CD4-positive, CD25-positive, alpha-beta regulatory T cell (primary cell): ENCODE measurements at regions not wholly inside any gene's neighbourhood (a gene's known extent, or its start where the extent isn't known, plus 50 kb on each side); places are given as distances from the start of the nearest gene placed in this dataset.

Source experiments
- ATAC-seq, 2 donors: fragments of 150-1000 bp; cut with Tn5 transposase; one replicate each; pipeline ENCODE4 v1.10.0; 2021; ENCODE audit warnings: low read depth in 2 of 2, moderate number of reproducible peaks in 2 of 2, moderate library complexity in 1 of 2
- DNase-seq, 3 donors: peaks; one replicate each; pipeline versions ENCODE4 v3.0.0 to v3.0.0-alpha.2; 2012 to 2022; ENCODE audit warnings: mixed read lengths in 1 of 3
- H3K27ac ChIP-seq: one replicate; pipeline ENCODE4 v1.7.0; 2013; ENCODE audit warnings: mild to moderate bottlenecking, low read length; ENCODE audit not compliant: insufficient read depth, poor library complexity, severe bottlenecking
- H3K27me3 ChIP-seq: one replicate; pipeline ENCODE4 v1.7.0; 2013; ENCODE audit warnings: low read length; ENCODE audit not compliant: control insufficient read depth, insufficient read depth
- H3K36me3 ChIP-seq: one replicate; pipeline ENCODE4 v1.7.0; 2013; ENCODE audit warnings: mild to moderate bottlenecking, low read length, moderate library complexity; ENCODE audit not compliant: control insufficient read depth, insufficient read depth
- H3K4me1 ChIP-seq: 2 replicates; pipeline ENCODE4 v1.7.0; 2013; ENCODE audit warnings: mild to moderate bottlenecking, low read length; ENCODE audit not compliant: insufficient read depth, control insufficient read depth, poor library complexity, severe bottlenecking
- H3K4me3 ChIP-seq: one replicate; pipeline ENCODE4 v1.7.0; 2013; ENCODE audit warnings: low read depth, mild to moderate bottlenecking, low read length, moderate library complexity
- H3K9me3 ChIP-seq, 2 experiments: 1 replicate in 1 of 2; 2 replicates in 1 of 2; pipeline ENCODE4 v1.7.0; 2013; ENCODE audit warnings: low read length in 2 of 2, mild to moderate bottlenecking in 1 of 2, moderate library complexity in 1 of 2; ENCODE audit not compliant: control insufficient read depth in 2 of 2
- H3K27ac Mint-ChIP-seq, 3 donors: one replicate each; pipeline ENCODE4 v1.8.0; 2020 to 2022; ENCODE audit warnings: mild to moderate bottlenecking in 3 of 3, mixed read lengths in 3 of 3, moderate library complexity in 2 of 3
- H3K27me3 Mint-ChIP-seq: one replicate; pipeline ENCODE4 v1.8.0; 2022; ENCODE audit warnings: mild to moderate bottlenecking, mixed read lengths
- H3K36me3 Mint-ChIP-seq: one replicate; pipeline ENCODE4 v1.8.0; 2020; ENCODE audit warnings: mixed read lengths
- H3K4me1 Mint-ChIP-seq, 4 donors: one replicate each; pipeline ENCODE4 v1.8.0; 2020 to 2022; ENCODE audit warnings: mixed read lengths in 4 of 4, mild to moderate bottlenecking in 1 of 4
- H3K4me3 Mint-ChIP-seq, 4 donors: one replicate each; pipeline ENCODE4 v1.8.0; 2020 to 2022; ENCODE audit warnings: mild to moderate bottlenecking in 4 of 4, mixed read lengths in 4 of 4, moderate library complexity in 3 of 4
- H3K9me3 Mint-ChIP-seq, 7 donors: one replicate each; pipeline ENCODE4 v1.8.0; 2020 to 2022; ENCODE audit warnings: mixed read lengths in 7 of 7, mild to moderate bottlenecking in 3 of 7, moderate library complexity in 2 of 7

GRCh38 chr18:50454387-50454988, 79.6 kb downstream of the SKA1 start:
- H3K27ac ChIP-seq: no peak overlapping the region
- peaks cover 0 to 2% (median 0%) of the 10 kb centered on the region in 4 donors for H3K4me1 Mint-ChIP-seq
- no peaks in the 10 kb centered on the region for H3K36me3 ChIP-seq
- no peak overlapping the region for H3K4me3 Mint-ChIP-seq
- H3K4me1 ChIP-seq: no peaks in the 10 kb centered on the region
- H3K27me3 ChIP-seq: no peaks in the 10 kb centered on the region
- H3K27me3 Mint-ChIP-seq: peaks cover 5% of the 10 kb centered on the region
- no peaks in the 10 kb centered on the region for H3K9me3 ChIP-seq
- no peaks in the 10 kb centered on the region for H3K36me3 Mint-ChIP-seq
- H3K4me3 ChIP-seq: no peak overlapping the region
- ATAC-seq (no peak), DNase-seq (no peak)
- no peak overlapping the region for H3K27ac Mint-ChIP-seq
- H3K9me3 Mint-ChIP-seq: peaks cover 0 to 2% (median 0%) of the 10 kb centered on the region in 7 donors

GRCh38 chr18:50456285-50456684, 81.4 kb downstream of the SKA1 start:
- H3K9me3 Mint-ChIP-seq: peaks cover 0 to 2% (median 0%) of the 10 kb centered on the region in 7 donors
- peaks cover 5% of the 10 kb centered on the region for H3K27me3 Mint-ChIP-seq
- H3K27ac ChIP-seq: no peak overlapping the region
- no peaks in the 10 kb centered on the region for H3K9me3 ChIP-seq
- no peaks in the 10 kb centered on the region for H3K36me3 ChIP-seq
- H3K27me3 ChIP-seq: no peaks in the 10 kb centered on the region
- H3K27ac Mint-ChIP-seq: no peak overlapping the region
- H3K4me3 ChIP-seq: no peak overlapping the region
- ATAC-seq (no peak), DNase-seq (no peak)
- H3K4me1 ChIP-seq: no peaks in the 10 kb centered on the region
- H3K4me3 Mint-ChIP-seq: no peak overlapping the region
- no peaks in the 10 kb centered on the region for H3K36me3 Mint-ChIP-seq
- H3K4me1 Mint-ChIP-seq: peaks cover 0 to 2% (median 0%) of the 10 kb centered on the region in 4 donors

- Mint-ChIP-seq H3K9me3 (peaks cover 0 to 2% (median 0%) of the 10 kb centered on the region in 7 donors), H3K4me3 (no peak overlapping the region), H3K36me3 (no peaks in the 10 kb centered on the region)
These were observed 82.8 kb downstream of the SKA1 start for GRCh38 chr18:50457639-50458038.

GRCh38 chr18:50458366-50458765, 83.5 kb downstream of the SKA1 start:
- DNase-seq: no peak
- no peaks in the 10 kb centered on the region for H3K9me3 ChIP-seq
- no peaks in the 10 kb centered on the region for H3K4me1 ChIP-seq
- H3K4me3 ChIP-seq: no peak overlapping the region
- no peak for ATAC-seq
- no peak overlapping the region for H3K27ac ChIP-seq
- Mint-ChIP-seq H3K4me1 (peaks cover 0 to 2% (median 0%) of the 10 kb centered on the region in 4 donors), H3K27ac (no peak overlapping the region), H3K9me3 (peaks cover 0 to 2% (median 0%) of the 10 kb centered on the region in 7 donors), H3K36me3 (no peaks in the 10 kb centered on the region), H3K27me3 (peaks cover 5% of the 10 kb centered on the region), H3K4me3 (no peak overlapping the region)
- H3K27me3 ChIP-seq: no peaks in the 10 kb centered on the region
- H3K36me3 ChIP-seq: no peaks in the 10 kb centered on the region

More at GRCh38 chr18:50457639-50458038, 82.8 kb downstream of the SKA1 start:
- H3K27me3 ChIP-seq: no peaks in the 10 kb centered on the region
- no peaks in the 10 kb centered on the region for H3K4me1 ChIP-seq
- H3K27ac Mint-ChIP-seq: no peak overlapping the region
- no peaks in the 10 kb centered on the region for H3K9me3 ChIP-seq
- H3K27ac ChIP-seq: no peak overlapping the region
- ATAC-seq (no peak), DNase-seq (no peak)
- no peaks in the 10 kb centered on the region for H3K36me3 ChIP-seq
- H3K4me1 Mint-ChIP-seq: peaks cover 0 to 2% (median 0%) of the 10 kb centered on the region in 4 donors
- H3K27me3 Mint-ChIP-seq: peaks cover 5% of the 10 kb centered on the region
- H3K4me3 ChIP-seq: no peak overlapping the region

- no peak overlapping the region for H3K4me3 Mint-ChIP-seq
- no peak for DNase-seq
- peaks cover 0 to 2% (median 0%) of the 10 kb centered on the region in 7 donors for H3K9me3 Mint-ChIP-seq
- no peaks in the 10 kb centered on the region for H3K36me3 Mint-ChIP-seq
- Histone ChIP-seq H3K9me3 (no peaks in the 10 kb centered on the region), H3K27ac (no peak overlapping the region), H3K4me3 (no peak overlapping the region), H3K36me3 (no peaks in the 10 kb centered on the region), H3K4me1 (no peaks in the 10 kb centered on the region), H3K27me3 (no peaks in the 10 kb centered on the region)
- H3K27ac Mint-ChIP-seq: no peak overlapping the region
- no peaks in the 10 kb centered on the region for H3K4me1 Mint-ChIP-seq
- H3K27me3 Mint-ChIP-seq: peaks cover 5% of the 10 kb centered on the region
- ATAC-seq: no peak
These were observed 84.0 kb downstream of the SKA1 start for GRCh38 chr18:50458796-50459195.

GRCh38 chr18:50460062-50460461, 85.2 kb downstream of the SKA1 start:
- ATAC-seq (no peak), DNase-seq (no peak)
- H3K27me3 Mint-ChIP-seq: peaks cover 5% of the 10 kb centered on the region
- no peak overlapping the region for H3K27ac Mint-ChIP-seq
- H3K4me3 ChIP-seq: no peak overlapping the region
- H3K36me3 ChIP-seq: no peaks in the 10 kb centered on the region
- H3K4me1 ChIP-seq: no peaks in the 10 kb centered on the region
- H3K9me3 Mint-ChIP-seq: peaks cover 0 to 2% (median 0%) of the 10 kb centered on the region in 7 donors
- no peak overlapping the region for H3K4me3 Mint-ChIP-seq
- no peaks in the 10 kb centered on the region for H3K4me1 Mint-ChIP-seq
- H3K27me3 ChIP-seq: no peaks in the 10 kb centered on the region
- no peaks in the 10 kb centered on the region for H3K36me3 Mint-ChIP-seq
- no peak overlapping the region for H3K27ac ChIP-seq
- no peaks in the 10 kb centered on the region for H3K9me3 ChIP-seq

- ATAC-seq: no peak
- Mint-ChIP-seq H3K4me1 (no peaks in the 10 kb centered on the region), H3K27ac (no peak overlapping the region), H3K27me3 (peaks cover 5% of the 10 kb centered on the region), H3K36me3 (no peaks in the 10 kb centered on the region), H3K9me3 (peaks cover 0 to 2% (median 0%) of the 10 kb centered on the region in 7 donors), H3K4me3 (no peak overlapping the region)
- no peak for DNase-seq
- no peak overlapping the region for H3K4me3 ChIP-seq
- no peaks in the 10 kb centered on the region for H3K36me3 ChIP-seq
- no peaks in the 10 kb centered on the region for H3K9me3 ChIP-seq
- H3K27me3 ChIP-seq: no peaks in the 10 kb centered on the region
- H3K27ac ChIP-seq: no peak overlapping the region
- no peaks in the 10 kb centered on the region for H3K4me1 ChIP-seq
These were observed 85.9 kb downstream of the SKA1 start for GRCh38 chr18:50460716-50461115.

- peaks cover 5% of the 10 kb centered on the region for H3K27me3 Mint-ChIP-seq
- Histone ChIP-seq H3K4me3 (no peak overlapping the region), H3K27ac (no peak overlapping the region), H3K27me3 (no peaks in the 10 kb centered on the region), H3K36me3 (no peaks in the 10 kb centered on the region), H3K9me3 (no peaks in the 10 kb centered on the region), H3K4me1 (no peaks in the 10 kb centered on the region)
- no peaks in the 10 kb centered on the region for H3K4me1 Mint-ChIP-seq
- H3K36me3 Mint-ChIP-seq: no peaks in the 10 kb centered on the region
- no peak overlapping the region for H3K4me3 Mint-ChIP-seq
- H3K27ac Mint-ChIP-seq: no peak overlapping the region
- H3K9me3 Mint-ChIP-seq: peaks cover 0 to 2% (median 0%) of the 10 kb centered on the region in 7 donors
- DNase-seq: no peak
- no peak for ATAC-seq
These were observed 86.4 kb downstream of the SKA1 start for GRCh38 chr18:50461251-50461650.
